ENCODE measurements at regions not wholly inside any gene's neighbourhood (a gene's known extent, or its start where the extent isn't known, plus 50 kb on each side); places are given as distances from the start of the nearest gene placed in this dataset.
"Not testable (repeated sequence)": the region's sequence is repeated elsewhere in the genome, so short reads cannot be mapped to it uniquely, and the experiment has no call there.

GRCh38 chr3:80978216-80978969, 783.1 kb downstream of the GBE1 start:
- DNase-seq: no peak
- no peak overlapping the region for H3K4me3 Mint-ChIP-seq
- CTCF ChIA-PET: no interaction called here

GRCh38 chr3:80970292-80970691, 791.2 kb downstream of the GBE1 start:
- Mint-ChIP-seq H3K9me3 (ENCODE audit: insufficient read depth) (peaks cover 8% of the 10 kb centered on the region), H3K4me1 (ENCODE audit: low read depth) (no peaks in the 10 kb centered on the region), H3K27me3 (ENCODE audit: low read depth) (no peaks in the 10 kb centered on the region), H3K36me3 (ENCODE audit: low read depth) (no peaks in the 10 kb centered on the region), H3K27ac (no peak overlapping the region), H3K4me3 (no peak overlapping the region)
- ATAC-seq: no peak
- no peak for DNase-seq
- CTCF ChIA-PET: no interaction called here
- POLR2A ChIA-PET: no interaction called here

More at GRCh38 chr3:80978216-80978969, 783.1 kb downstream of the GBE1 start:
- POLR2A ChIA-PET: no interaction called here
- peaks cover 5% of the 10 kb centered on the region for H3K9me3 Mint-ChIP-seq (ENCODE audit: insufficient read depth)
- H3K27me3 Mint-ChIP-seq (ENCODE audit: low read depth): no peaks in the 10 kb centered on the region
- H3K4me1 Mint-ChIP-seq (ENCODE audit: low read depth): no peaks in the 10 kb centered on the region
- no peak overlapping the region for H3K27ac Mint-ChIP-seq
- no peak for ATAC-seq
- no peaks in the 10 kb centered on the region for H3K36me3 Mint-ChIP-seq (ENCODE audit: low read depth)

GRCh38 chr3:80929576-80929975, 831.9 kb downstream of the GBE1 start:
- ChIA-PET POLR2A (no interaction called here), CTCF (no interaction called here)
- Mint-ChIP-seq H3K9me3 (ENCODE audit: insufficient read depth) (peaks cover 12% of the 10 kb centered on the region), H3K36me3 (ENCODE audit: low read depth) (no peaks in the 10 kb centered on the region), H3K27me3 (ENCODE audit: low read depth) (no peaks in the 10 kb centered on the region), H3K4me1 (ENCODE audit: low read depth) (no peaks in the 10 kb centered on the region), H3K27ac (no peak overlapping the region), H3K4me3 (no peak overlapping the region)
- DNase-seq: no peak
- ATAC-seq: no peak

- CTCF ChIA-PET: no interaction called here
- no peaks in the 10 kb centered on the region for H3K4me1 Mint-ChIP-seq (ENCODE audit: low read depth)
- DNase-seq: no peak
- H3K27ac Mint-ChIP-seq: no peak overlapping the region
- H3K4me3 Mint-ChIP-seq: no peak overlapping the region
- no peaks in the 10 kb centered on the region for H3K27me3 Mint-ChIP-seq (ENCODE audit: low read depth)
- POLR2A ChIA-PET: no interaction called here
- peaks cover 12% of the 10 kb centered on the region for H3K9me3 Mint-ChIP-seq (ENCODE audit: insufficient read depth)
- ATAC-seq: no peak
- H3K36me3 Mint-ChIP-seq (ENCODE audit: low read depth): no peaks in the 10 kb centered on the region
These were observed 846.6 kb downstream of the GBE1 start for GRCh38 chr3:80914854-80915253.

GRCh38 chr3:80898211-80898610, 863.2 kb downstream of the GBE1 start:
- peaks cover 19% of the 10 kb centered on the region for H3K9me3 Mint-ChIP-seq (ENCODE audit: insufficient read depth)
- H3K4me3 Mint-ChIP-seq: no peak overlapping the region
- ATAC-seq (no peak), DNase-seq (no peak)
- H3K36me3 Mint-ChIP-seq (ENCODE audit: low read depth): no peaks in the 10 kb centered on the region
- H3K27me3 Mint-ChIP-seq (ENCODE audit: low read depth): no peaks in the 10 kb centered on the region
- H3K27ac Mint-ChIP-seq: no peak overlapping the region
- no peaks in the 10 kb centered on the region for H3K4me1 Mint-ChIP-seq (ENCODE audit: low read depth)
- ChIA-PET CTCF (no interaction called here), POLR2A (no interaction called here)

GRCh38 chr3:80897005-80897404, 864.4 kb downstream of the GBE1 start:
- POLR2A ChIA-PET; H3K27me3 Mint-ChIP-seq (ENCODE audit: low read depth); DNase-seq; H3K36me3 Mint-ChIP-seq (ENCODE audit: low read depth); ATAC-seq; H3K4me3 Mint-ChIP-seq; CTCF ChIA-PET; H3K4me1 Mint-ChIP-seq (ENCODE audit: low read depth); H3K27ac Mint-ChIP-seq: not testable (repeated sequence)
- H3K9me3 Mint-ChIP-seq (ENCODE audit: insufficient read depth): peaks cover 19% of the 10 kb centered on the region

GRCh38 chr3:80890571-80890970, 870.9 kb downstream of the GBE1 start:
- CTCF ChIA-PET: no interaction called here
- H3K27me3 Mint-ChIP-seq (ENCODE audit: low read depth): no peaks in the 10 kb centered on the region

GRCh38 chr3:80889535-80889934, 871.9 kb downstream of the GBE1 start:
- Mint-ChIP-seq H3K27ac (no peak overlapping the region), H3K4me3 (no peak overlapping the region), H3K36me3 (ENCODE audit: low read depth) (no peaks in the 10 kb centered on the region), H3K4me1 (ENCODE audit: low read depth) (no peaks in the 10 kb centered on the region), H3K9me3 (ENCODE audit: insufficient read depth) (peaks cover 9% of the 10 kb centered on the region), H3K27me3 (ENCODE audit: low read depth) (no peaks in the 10 kb centered on the region)
- no peak for ATAC-seq
- POLR2A ChIA-PET: no interaction called here
- no peak for DNase-seq
- CTCF ChIA-PET: no interaction called here

More at GRCh38 chr3:80890571-80890970, 870.9 kb downstream of the GBE1 start:
- DNase-seq (no peak), ATAC-seq (no peak)
- Mint-ChIP-seq H3K4me3 (no peak overlapping the region), H3K4me1 (ENCODE audit: low read depth) (no peaks in the 10 kb centered on the region), H3K36me3 (ENCODE audit: low read depth) (no peaks in the 10 kb centered on the region), H3K9me3 (ENCODE audit: insufficient read depth) (peaks cover 9% of the 10 kb centered on the region), H3K27ac (no peak overlapping the region)
- POLR2A ChIA-PET: no interaction called here

- DNase-seq (no peak), ATAC-seq (no peak)
- POLR2A ChIA-PET: no interaction called here
- peaks cover 9% of the 10 kb centered on the region for H3K9me3 Mint-ChIP-seq (ENCODE audit: insufficient read depth)
- no peak overlapping the region for H3K4me3 Mint-ChIP-seq
- no peak overlapping the region for H3K27ac Mint-ChIP-seq
- CTCF ChIA-PET: no interaction called here
- no peaks in the 10 kb centered on the region for H3K4me1 Mint-ChIP-seq (ENCODE audit: low read depth)
- no peaks in the 10 kb centered on the region for H3K27me3 Mint-ChIP-seq (ENCODE audit: low read depth)
- no peaks in the 10 kb centered on the region for H3K36me3 Mint-ChIP-seq (ENCODE audit: low read depth)
These were observed 890.9 kb downstream of the GBE1 start for GRCh38 chr3:80870476-80871041.

- H3K27ac Mint-ChIP-seq: no peak overlapping the region
- no peak for ATAC-seq
- DNase-seq: no peak
These were observed 906.0 kb downstream of the GBE1 start for GRCh38 chr3:80855482-80855881.

GRCh38 chr3:80836395-80836794, 925.0 kb downstream of the GBE1 start:
- CTCF ChIA-PET: no interaction called here
- Mint-ChIP-seq H3K4me1 (ENCODE audit: low read depth) (no peaks in the 10 kb centered on the region), H3K9me3 (ENCODE audit: insufficient read depth) (peaks cover 5% of the 10 kb centered on the region), H3K27ac (no peak overlapping the region), H3K4me3 (no peak overlapping the region), H3K27me3 (ENCODE audit: low read depth) (no peaks in the 10 kb centered on the region), H3K36me3 (ENCODE audit: low read depth) (no peaks in the 10 kb centered on the region)
- DNase-seq: no peak
- POLR2A ChIA-PET: no interaction called here
- ATAC-seq: no peak

More at GRCh38 chr3:80855482-80855881, 906.0 kb downstream of the GBE1 start:
- CTCF ChIA-PET: no interaction called here
- no peaks in the 10 kb centered on the region for H3K36me3 Mint-ChIP-seq (ENCODE audit: low read depth)
- peaks cover 11% of the 10 kb centered on the region for H3K9me3 Mint-ChIP-seq (ENCODE audit: insufficient read depth)
- POLR2A ChIA-PET: no interaction called here
- no peaks in the 10 kb centered on the region for H3K4me1 Mint-ChIP-seq (ENCODE audit: low read depth)
- no peaks in the 10 kb centered on the region for H3K27me3 Mint-ChIP-seq (ENCODE audit: low read depth)
- H3K4me3 Mint-ChIP-seq: no peak overlapping the region

- no peak for ATAC-seq
- DNase-seq: no peak
- ChIA-PET CTCF (no interaction called here), POLR2A (no interaction called here)
- no peak overlapping the region for H3K27ac Mint-ChIP-seq
- H3K36me3 Mint-ChIP-seq (ENCODE audit: low read depth): no peaks in the 10 kb centered on the region
- H3K4me3 Mint-ChIP-seq: no peak overlapping the region
- H3K4me1 Mint-ChIP-seq (ENCODE audit: low read depth): no peaks in the 10 kb centered on the region
- peaks cover 10% of the 10 kb centered on the region for H3K9me3 Mint-ChIP-seq (ENCODE audit: insufficient read depth)
- no peaks in the 10 kb centered on the region for H3K27me3 Mint-ChIP-seq (ENCODE audit: low read depth)
These were observed 953.9 kb downstream of the GBE1 start for GRCh38 chr3:80807577-80807976.

GRCh38 chr3:80806673-80807072, 954.8 kb downstream of the GBE1 start:
- Mint-ChIP-seq H3K9me3 (ENCODE audit: insufficient read depth) (peaks cover 10% of the 10 kb centered on the region), H3K4me3 (no peak overlapping the region), H3K36me3 (ENCODE audit: low read depth) (no peaks in the 10 kb centered on the region), H3K4me1 (ENCODE audit: low read depth) (no peaks in the 10 kb centered on the region), H3K27me3 (ENCODE audit: low read depth) (no peaks in the 10 kb centered on the region), H3K27ac (no peak overlapping the region)
- no peak for ATAC-seq
- POLR2A ChIA-PET: no interaction called here
- CTCF ChIA-PET: no interaction called here
- no peak for DNase-seq
